Natural killer cell (primary cell): ENCODE measurements at regions not wholly inside any gene's neighbourhood (a gene's known extent, or its start where the extent isn't known, plus 50 kb on each side); places are given as distances from the start of the nearest gene placed in this dataset.

ENCODE experiments used
- ATAC-seq, 3 donors: fragments of 150-1000 bp in 2 of 3; fragments of 200-7000 bp in 1 of 3; cut with Tn5 transposase; 1 replicate in 1 of 3; 2 replicates in 2 of 3; pipeline ENCODE4 v1.10.0; 2021; ENCODE audit warnings: mild to moderate bottlenecking in 2 of 3, moderate library complexity in 2 of 3
- DNase-seq, 2 donors: peaks; one replicate each; pipeline versions ENCODE4 v3.0.0 to v3.0.0-alpha.2; 2013 to 2021; ENCODE audit warnings: mixed read lengths in 1 of 2
- H3K27ac ChIP-seq: one replicate; pipeline ENCODE4 v1.5.1; 2013; ENCODE audit warnings: mild to moderate bottlenecking, low read length
- H3K27me3 ChIP-seq: one replicate; pipeline ENCODE4 v1.6.1; 2013; ENCODE audit warnings: low read length; ENCODE audit not compliant: control insufficient read depth, insufficient read depth
- H3K36me3 ChIP-seq: one replicate; pipeline ENCODE4 v1.6.1; 2013; ENCODE audit warnings: low read length; ENCODE audit not compliant: control insufficient read depth, insufficient read depth
- H3K4me1 ChIP-seq: one replicate; pipeline ENCODE4 v1.6.1; 2013; ENCODE audit warnings: low read length; ENCODE audit not compliant: control insufficient read depth, insufficient read depth
- H3K4me3 ChIP-seq: one replicate; pipeline ENCODE4 v1.5.1; 2013; ENCODE audit warnings: low read length
- H3K9me3 ChIP-seq: one replicate; pipeline ENCODE4 v1.6.1; 2013; ENCODE audit warnings: low read length; ENCODE audit not compliant: control insufficient read depth, insufficient read depth
- H3K27ac Mint-ChIP-seq, 2 donors: one replicate each; pipeline ENCODE4 v1.8.0; 2022; ENCODE audit warnings: mild to moderate bottlenecking in 2 of 2, mixed read lengths in 2 of 2, moderate library complexity in 1 of 2
- H3K27me3 Mint-ChIP-seq, 2 donors: one replicate each; pipeline ENCODE4 v1.8.0; 2022; ENCODE audit warnings: low read depth in 2 of 2, mixed read lengths in 2 of 2
- H3K36me3 Mint-ChIP-seq: one replicate; pipeline ENCODE4 v1.8.0; 2022; ENCODE audit warnings: mixed read lengths
- H3K4me1 Mint-ChIP-seq, 2 donors: one replicate each; pipeline ENCODE4 v1.8.0; 2022; ENCODE audit warnings: mixed read lengths in 2 of 2
- H3K4me3 Mint-ChIP-seq: one replicate; pipeline ENCODE4 v1.8.0; 2022; ENCODE audit warnings: mild to moderate bottlenecking, moderate library complexity, mixed read lengths
- H3K9me3 Mint-ChIP-seq, 2 donors: one replicate each; pipeline ENCODE4 v1.8.0; 2022; ENCODE audit warnings: mixed read lengths in 2 of 2
- CTCF ChIP-seq: fragments of 200-600 bp; IDR thresholded peaks from one replicate; pipeline ENCODE4 v1.8.0; 2022; ENCODE audit warnings: antibody characterized with exemption
- WGBS: methylation state at CpG from one replicate; pipeline ENCODE4 v1.1.7; 2013; ENCODE audit warnings: missing lambda C conversion rate; ENCODE audit not compliant: insufficient coverage; 5-methylcytosine and 5-hydroxymethylcytosine counted together
- intact Hi-C: fragments of 100-400 bp; cut with micrococcal nuclease; formaldehyde crosslinking; loops from one replicate; pipeline ENCODE4 v1.14.2; 2022

- H3K4me3 Mint-ChIP-seq, result no peak overlapping the region
- Histone ChIP-seq H3K9me3 (no peaks in the 10 kb centered on the region), H3K4me3 (no peak overlapping the region), H3K4me1 (peaks cover 6% of the 10 kb centered on the region), H3K36me3 (no peaks in the 10 kb centered on the region), H3K27ac (no peak overlapping the region), H3K27me3 (no peaks in the 10 kb centered on the region)
- H3K27me3 Mint-ChIP-seq, result peaks cover 0 to 15% of the 10 kb centered on the region in 2 donors
- no peak for DNase-seq
- no peak overlapping the region for H3K27ac Mint-ChIP-seq
- no peaks in the 10 kb centered on the region for H3K36me3 Mint-ChIP-seq
- no peaks in the 10 kb centered on the region for H3K4me1 Mint-ChIP-seq
- ATAC-seq, result no peak
- intact Hi-C loops, result no loop called here
- no peak for TF ChIP-seq CTCF
- H3K9me3 Mint-ChIP-seq, result no peaks in the 10 kb centered on the region
- WGBS, result 87% methylated on average over 7 of the region's 7 CpGs
Observed at GRCh38 chr9:89821081-89821480, 216.3 kb downstream of the GADD45G start.

GRCh38 chr9:89822996-89823395 lies 218.2 kb downstream of the GADD45G start:
- Histone ChIP-seq H3K36me3 (no peaks in the 10 kb centered on the region), H3K27me3 (no peaks in the 10 kb centered on the region), H3K9me3 (no peaks in the 10 kb centered on the region), H3K27ac (no peak overlapping the region), H3K4me1 (no peaks in the 10 kb centered on the region), H3K4me3 (no peak overlapping the region)
- Mint-ChIP-seq H3K36me3 (no peaks in the 10 kb centered on the region), H3K4me1 (peaks cover 5 to 6% of the 10 kb centered on the region in 2 donors), H3K27me3 (peaks cover 6 to 10% of the 10 kb centered on the region in 2 donors), H3K27ac (no peak overlapping the region), H3K9me3 (no peaks in the 10 kb centered on the region), H3K4me3 (no peak overlapping the region)
- 94% methylated on average over 2 of the region's 2 CpGs for WGBS
- no peak for ATAC-seq
- TF ChIP-seq CTCF, result no peak
- intact Hi-C loops, result no loop called here
- no peak for DNase-seq

- intact Hi-C loops, result no loop called here
- Mint-ChIP-seq H3K9me3 (no peaks in the 10 kb centered on the region), H3K4me1 (peaks cover 9 to 12% of the 10 kb centered on the region in 2 donors), H3K27me3 (peaks cover 7 to 9% of the 10 kb centered on the region in 2 donors), H3K4me3 (no peak overlapping the region), H3K27ac (no peak overlapping the region), H3K36me3 (no peaks in the 10 kb centered on the region)
- ATAC-seq, result no peak
- TF ChIP-seq CTCF, result no peak
- DNase-seq, result no peak
- WGBS, result 97% methylated on average over 2 of the region's 4 CpGs
- no peak overlapping the region for H3K4me3 ChIP-seq
- peaks cover 4% of the 10 kb centered on the region for H3K4me1 ChIP-seq
- H3K27me3 ChIP-seq, result no peaks in the 10 kb centered on the region
- H3K9me3 ChIP-seq, result no peaks in the 10 kb centered on the region
- no peaks in the 10 kb centered on the region for H3K36me3 ChIP-seq
- H3K27ac ChIP-seq, result no peak overlapping the region
Observed at GRCh38 chr9:89825669-89826068, 220.9 kb downstream of the GADD45G start.

GRCh38 chr9:89826186-89826585 lies 221.4 kb downstream of the GADD45G start:
- H3K4me1 Mint-ChIP-seq, result peaks cover 9 to 12% of the 10 kb centered on the region in 2 donors
- intact Hi-C loops, result no loop called here
- no peak for TF ChIP-seq CTCF
- H3K36me3 Mint-ChIP-seq, result no peaks in the 10 kb centered on the region
- H3K4me3 Mint-ChIP-seq, result no peak overlapping the region
- Histone ChIP-seq H3K27me3 (no peaks in the 10 kb centered on the region), H3K4me1 (peaks cover 4% of the 10 kb centered on the region), H3K27ac (no peak overlapping the region), H3K9me3 (no peaks in the 10 kb centered on the region), H3K36me3 (no peaks in the 10 kb centered on the region), H3K4me3 (no peak overlapping the region)
- H3K9me3 Mint-ChIP-seq, result no peaks in the 10 kb centered on the region
- ATAC-seq, result no peak
- H3K27ac Mint-ChIP-seq, result no peak overlapping the region
- 98% methylated on average over 8 of the region's 8 CpGs for WGBS
- peaks cover 4 to 9% of the 10 kb centered on the region in 2 donors for H3K27me3 Mint-ChIP-seq
- no peak for DNase-seq
